Lower lobe of right lung (tissue), 2 donors: ENCODE measurements at regions not wholly inside any gene's neighbourhood (a gene's known extent, or its start where the extent isn't known, plus 50 kb on each side); places are given as distances from the start of the nearest gene placed in this dataset.

Experiments used
- ATAC-seq, 2 donors: fragments of 200-7000 bp; cut with Tn5 transposase; one replicate each; pipeline ENCODE4 v1.9.1; 2020 to 2022; ENCODE audit warnings: mild to moderate bottlenecking in 2 of 2, moderate library complexity in 2 of 2
- DNase-seq: peaks from one replicate; pipeline ENCODE4 v3.0.0-alpha.2; 2020
- H3K27ac ChIP-seq: fragments of 200-600 bp; one replicate; pipeline ENCODE4 v1.8.0; 2022
- H3K27me3 ChIP-seq: fragments of 200-600 bp; one replicate; pipeline ENCODE4 v1.8.0; 2022; ENCODE audit warnings: low read depth
- H3K36me3 ChIP-seq: fragments of 200-600 bp; one replicate; pipeline ENCODE4 v1.8.0; 2022; ENCODE audit warnings: mild to moderate bottlenecking
- H3K4me1 ChIP-seq: fragments of 200-600 bp; one replicate; pipeline ENCODE4 v1.8.0; 2022
- H3K4me3 ChIP-seq: fragments of 200-600 bp; one replicate; pipeline ENCODE4 v1.8.0; 2022; ENCODE audit warnings: mild to moderate bottlenecking
- H3K9me3 ChIP-seq: fragments of 200-600 bp; one replicate; pipeline ENCODE4 v1.8.0; 2022
- intact Hi-C: fragments of 100-400 bp; cut with DNase I; formaldehyde crosslinking; loops from one replicate; pipeline ENCODE4 v1.11.0; 2022
- TF ChIP-seq, protein P1 (sequence below): fragments of 200-600 bp; IDR thresholded peaks from one replicate; pipeline ENCODE4 v1.8.0; 2022; ENCODE audit warnings: antibody characterized with exemption, mild to moderate bottlenecking
- donor health status: DM: no; HTN: yes; CAD: no; lungs with severe emphysema.

DNA sequence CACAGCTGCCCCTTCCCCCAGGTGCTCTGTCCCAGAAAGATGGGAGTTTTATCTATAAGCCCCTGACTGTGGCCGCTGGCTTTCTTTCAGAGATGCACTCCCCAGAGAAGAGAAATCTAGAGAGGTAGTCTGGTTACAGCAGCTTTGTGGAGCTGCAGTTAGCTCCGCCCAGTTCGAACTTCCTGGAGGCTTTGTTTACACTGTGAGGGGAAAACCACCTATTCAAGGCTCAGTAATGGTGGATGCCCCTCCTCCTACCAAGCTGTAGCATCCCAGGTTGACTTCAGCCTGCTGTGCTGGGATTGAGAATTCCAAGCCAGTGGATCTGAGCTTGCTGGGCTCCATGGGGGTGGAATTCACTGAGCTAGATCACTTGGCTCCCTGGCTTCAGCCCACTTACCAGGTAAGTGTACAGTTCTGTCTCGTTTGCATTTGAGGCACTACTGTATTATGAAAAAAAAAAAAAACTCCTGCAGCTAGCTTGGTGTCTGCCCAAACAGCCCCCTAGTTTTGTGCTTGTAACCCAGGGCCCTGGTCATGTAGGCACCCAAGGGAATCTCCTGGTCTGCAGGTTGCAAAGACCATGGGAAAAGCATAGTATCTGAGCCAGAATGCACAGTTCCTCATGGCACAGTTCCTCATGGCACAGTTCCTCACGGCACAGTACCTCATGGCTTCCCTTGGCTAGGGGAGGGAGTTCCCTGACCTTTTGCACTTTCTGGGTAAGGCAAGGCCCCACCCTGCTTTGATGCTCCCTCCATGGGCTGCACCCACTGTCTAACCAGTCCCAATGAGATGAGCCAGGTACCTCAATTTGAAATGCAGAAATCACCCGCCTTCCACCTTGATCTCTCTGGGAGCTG lies 275.0 kb downstream of the CENPW start:
- TF ChIP-seq, protein P1, sequence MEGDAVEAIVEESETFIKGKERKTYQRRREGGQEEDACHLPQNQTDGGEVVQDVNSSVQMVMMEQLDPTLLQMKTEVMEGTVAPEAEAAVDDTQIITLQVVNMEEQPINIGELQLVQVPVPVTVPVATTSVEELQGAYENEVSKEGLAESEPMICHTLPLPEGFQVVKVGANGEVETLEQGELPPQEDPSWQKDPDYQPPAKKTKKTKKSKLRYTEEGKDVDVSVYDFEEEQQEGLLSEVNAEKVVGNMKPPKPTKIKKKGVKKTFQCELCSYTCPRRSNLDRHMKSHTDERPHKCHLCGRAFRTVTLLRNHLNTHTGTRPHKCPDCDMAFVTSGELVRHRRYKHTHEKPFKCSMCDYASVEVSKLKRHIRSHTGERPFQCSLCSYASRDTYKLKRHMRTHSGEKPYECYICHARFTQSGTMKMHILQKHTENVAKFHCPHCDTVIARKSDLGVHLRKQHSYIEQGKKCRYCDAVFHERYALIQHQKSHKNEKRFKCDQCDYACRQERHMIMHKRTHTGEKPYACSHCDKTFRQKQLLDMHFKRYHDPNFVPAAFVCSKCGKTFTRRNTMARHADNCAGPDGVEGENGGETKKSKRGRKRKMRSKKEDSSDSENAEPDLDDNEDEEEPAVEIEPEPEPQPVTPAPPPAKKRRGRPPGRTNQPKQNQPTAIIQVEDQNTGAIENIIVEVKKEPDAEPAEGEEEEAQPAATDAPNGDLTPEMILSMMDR = no peak
- Histone ChIP-seq H3K4me3 (no peak overlapping the region), H3K9me3 (peaks cover 5% of the 10 kb centered on the region), H3K36me3 (no peaks in the 10 kb centered on the region), H3K27ac (no peak overlapping the region), H3K27me3 (no peaks in the 10 kb centered on the region), H3K4me1 (no peaks in the 10 kb centered on the region)
- intact Hi-C loops = no loop called here
- ATAC-seq (no peak), DNase-seq (no peak)

DNA sequence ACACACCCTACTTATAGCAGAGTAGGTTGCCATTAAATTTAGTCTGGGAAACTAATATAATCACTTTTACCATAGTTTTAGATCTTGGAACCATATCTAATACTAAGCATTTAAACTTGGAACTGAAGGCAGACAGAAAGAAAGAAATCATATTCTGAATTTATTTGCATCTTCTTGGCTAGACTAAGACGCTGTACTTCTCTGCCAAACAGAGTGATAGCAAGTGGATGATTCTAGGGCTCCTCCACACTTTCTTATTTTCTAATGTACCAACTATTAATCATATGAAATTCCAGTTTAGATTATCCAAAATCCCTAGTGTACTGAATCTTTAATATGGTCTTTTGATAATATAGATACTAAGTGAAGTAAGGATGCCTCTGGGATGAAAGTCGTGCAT lies 277.0 kb downstream of the CENPW start:
- H3K27me3 ChIP-seq = no peaks in the 10 kb centered on the region
- ATAC-seq = no peak

DNA sequence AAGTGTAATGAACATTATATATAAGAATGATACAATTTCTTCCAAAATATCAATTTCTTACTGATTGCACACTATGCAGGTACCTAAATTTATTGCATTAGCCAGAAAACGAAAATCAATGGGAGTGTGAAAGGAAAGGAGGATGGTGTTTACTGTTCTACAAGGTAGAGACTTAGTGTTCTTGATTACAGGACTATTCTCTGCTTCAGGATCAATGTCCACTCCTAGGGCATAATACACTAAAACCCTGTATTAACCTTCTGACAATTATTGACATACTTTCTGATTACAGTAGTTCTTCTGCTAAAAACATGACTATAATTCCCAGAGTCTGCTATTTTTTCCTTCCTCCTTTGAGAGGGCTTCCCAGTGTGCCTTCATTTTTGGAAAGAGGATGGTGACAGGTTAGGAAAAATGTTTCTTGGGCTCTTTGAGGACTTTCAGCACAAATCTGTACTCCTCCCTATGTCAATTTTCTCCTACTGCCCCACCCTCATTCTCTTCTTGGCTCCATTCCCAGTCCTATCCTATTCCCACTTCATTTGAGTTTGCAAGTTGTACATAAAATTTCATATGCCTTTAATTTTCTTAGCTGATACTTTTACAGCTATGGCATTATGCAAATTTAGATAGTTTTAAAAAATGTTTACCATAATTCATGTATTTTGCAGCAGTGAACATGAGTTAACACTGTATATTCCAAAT lies 278.9 kb downstream of the CENPW start:
- Histone ChIP-seq H3K36me3 (no peaks in the 10 kb centered on the region), H3K27me3 (no peaks in the 10 kb centered on the region), H3K4me1 (no peaks in the 10 kb centered on the region), H3K9me3 (no peaks in the 10 kb centered on the region), H3K27ac (no peak overlapping the region), H3K4me3 (no peak overlapping the region)
- TF ChIP-seq, protein P1 = no peak
- intact Hi-C loops = no loop called here
- ATAC-seq (no peak), DNase-seq (no peak)

More for the DNA sequence above, 277.0 kb downstream of the CENPW start:
- intact Hi-C loops = no loop called here
- no peaks in the 10 kb centered on the region for H3K4me1 ChIP-seq
- DNase-seq = no peak
- H3K27ac ChIP-seq = no peak overlapping the region
- H3K9me3 ChIP-seq = peaks cover 5% of the 10 kb centered on the region
- H3K36me3 ChIP-seq = no peaks in the 10 kb centered on the region
- TF ChIP-seq, protein P1 = no peak
- H3K4me3 ChIP-seq = no peak overlapping the region

DNA sequence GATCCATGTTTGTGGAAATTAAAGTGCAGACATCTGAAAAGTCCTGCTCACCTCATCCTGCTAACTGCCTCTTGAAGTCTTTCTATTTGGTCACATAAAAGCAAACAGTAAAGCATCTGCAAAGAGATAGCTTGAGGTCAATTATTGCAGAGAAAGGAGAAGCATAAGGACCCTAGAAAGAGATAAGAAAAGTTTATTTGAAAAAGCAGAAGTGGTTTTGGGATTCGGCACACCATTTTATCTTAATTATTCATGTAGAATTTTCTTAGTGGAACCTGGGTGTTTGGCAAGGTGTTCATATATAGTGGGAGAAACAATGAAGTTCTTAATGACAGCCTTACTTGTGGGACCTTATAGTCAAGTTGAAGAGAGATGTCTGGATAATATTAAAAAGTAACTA lies 280.8 kb downstream of the CENPW start:
- intact Hi-C loops = no loop called here
- no peaks in the 10 kb centered on the region for H3K36me3 ChIP-seq

DNA sequence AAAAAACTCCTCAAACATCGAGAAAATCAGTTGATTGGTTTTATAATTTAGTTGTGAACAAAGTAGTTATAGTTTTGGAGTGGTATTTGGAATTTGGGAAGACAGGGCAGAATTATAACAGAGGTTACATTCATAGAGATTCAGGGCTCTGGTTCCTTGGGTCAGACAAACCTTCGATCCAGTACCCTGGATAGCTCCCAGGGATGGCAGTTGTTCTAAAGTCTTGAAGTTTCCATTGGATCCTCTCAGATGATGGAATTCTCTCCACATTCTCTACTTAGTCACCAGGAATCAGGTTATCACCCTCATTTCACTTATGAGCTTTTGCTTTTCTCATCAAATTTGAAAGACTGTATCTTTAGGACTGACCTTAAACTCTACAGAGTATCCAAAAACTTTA lies 285.1 kb downstream of the CENPW start:
- no peak overlapping the region for H3K4me3 ChIP-seq
- TF ChIP-seq, protein P1 = no peak
- no peaks in the 10 kb centered on the region for H3K4me1 ChIP-seq
- intact Hi-C loops = no loop called here
- no peak overlapping the region for H3K27ac ChIP-seq
- H3K27me3 ChIP-seq = no peaks in the 10 kb centered on the region
- no peaks in the 10 kb centered on the region for H3K36me3 ChIP-seq
- no peak for DNase-seq
- ATAC-seq = no peak
- H3K9me3 ChIP-seq = no peaks in the 10 kb centered on the region

More for the DNA sequence above, 280.8 kb downstream of the CENPW start:
- Histone ChIP-seq H3K4me1 (no peaks in the 10 kb centered on the region), H3K4me3 (no peak overlapping the region), H3K9me3 (no peaks in the 10 kb centered on the region), H3K27me3 (no peaks in the 10 kb centered on the region), H3K27ac (no peak overlapping the region)
- TF ChIP-seq, protein P1 = no peak
- DNase-seq = no peak
- ATAC-seq = no peak
